Right kidney (tissue), 1 donor: ENCODE measurements at regions not wholly inside any gene's neighbourhood (a gene's known extent, or its start where the extent isn't known, plus 50 kb on each side); places are given as distances from the start of the nearest gene placed in this dataset.

Experiments used
- DNase-seq: peaks from one replicate; pipeline ENCODE4 v3.0.0-alpha.2; 2016

GRCh38 chr7:46191776-46192175 lies 270.7 kb upstream of the IGFBP3 start:
- no peak for DNase-seq

- DNase-seq, result no peak
These were observed 270.2 kb upstream of the IGFBP3 start for GRCh38 chr7:46191296-46191695.

- DNase-seq, result no peak
These were observed 268.3 kb upstream of the IGFBP3 start for GRCh38 chr7:46189255-46189790.

- DNase-seq, result no peak
These were observed 265.1 kb upstream of the IGFBP3 start for GRCh38 chr7:46186131-46186530.

- DNase-seq, result no peak
These were observed 258.1 kb upstream of the IGFBP3 start for GRCh38 chr7:46179061-46179610.

GRCh38 chr7:46178661-46179060 lies 257.6 kb upstream of the IGFBP3 start:
- no peak for DNase-seq

- no peak for DNase-seq
These were observed 256.7 kb upstream of the IGFBP3 start for GRCh38 chr7:46177821-46178220.

GRCh38 chr7:46175221-46175620 lies 254.1 kb upstream of the IGFBP3 start:
- no peak for DNase-seq

- no peak for DNase-seq
These were observed 253.1 kb upstream of the IGFBP3 start for GRCh38 chr7:46174196-46174580.

GRCh38 chr7:46173476-46174195 lies 252.6 kb upstream of the IGFBP3 start:
- peak; percentile 46 for DNase-seq

- DNase-seq, result no peak
These were observed 249.7 kb upstream of the IGFBP3 start for GRCh38 chr7:46170792-46171191.

GRCh38 chr7:46170021-46170420 lies 248.9 kb upstream of the IGFBP3 start:
- DNase-seq, result no peak

- no peak for DNase-seq
These were observed 248.3 kb upstream of the IGFBP3 start for GRCh38 chr7:46169384-46169755.

GRCh38 chr7:46168671-46169383 lies 247.8 kb upstream of the IGFBP3 start:
- DNase-seq, result no peak

- no peak for DNase-seq
These were observed 247.2 kb upstream of the IGFBP3 start for GRCh38 chr7:46168231-46168630.

- no peak for DNase-seq
These were observed 244.2 kb upstream of the IGFBP3 start for GRCh38 chr7:46165276-46165675.

GRCh38 chr7:46164629-46165028 lies 243.6 kb upstream of the IGFBP3 start:
- no peak for DNase-seq

- DNase-seq, result no peak
These were observed 242.2 kb upstream of the IGFBP3 start for GRCh38 chr7:46163246-46163645.

- no peak for DNase-seq
These were observed 241.5 kb upstream of the IGFBP3 start for GRCh38 chr7:46162609-46163008.

GRCh38 chr7:46160861-46161260 lies 239.8 kb upstream of the IGFBP3 start:
- no peak for DNase-seq

- DNase-seq, result no peak
These were observed 236.9 kb upstream of the IGFBP3 start for GRCh38 chr7:46157931-46158330.

- DNase-seq, result no peak
These were observed 236.3 kb upstream of the IGFBP3 start for GRCh38 chr7:46157404-46157803.

GRCh38 chr7:46156853-46157252 lies 235.8 kb upstream of the IGFBP3 start:
- no peak for DNase-seq

- DNase-seq, result no peak
These were observed 235.0 kb upstream of the IGFBP3 start for GRCh38 chr7:46156086-46156485.
